OCI-LY3 (cell line): ENCODE measurements at regions not wholly inside any gene's neighbourhood (a gene's known extent, or its start where the extent isn't known, plus 50 kb on each side); places are given as distances from the start of the nearest gene placed in this dataset.

ENCODE experiments used
- EZH2phosphoT487 ChIP-seq: fragments of 200-600 bp; shearing (Covaris generic); IDR thresholded peaks from 2 replicates; pipeline ENCODE4 v1.6.1; 2018; ENCODE audit warnings: antibody characterized with exemption, mixed run types, low read depth
- TF ChIP-seq, protein P1 (sequence below): fragments of 200-600, 300-600 bp; sonication (generic); IDR thresholded peaks from 2 replicates; pipeline ENCODE4 v1.5.1; 2014; ENCODE audit warnings: antibody characterized with exemption, low read length, low read depth

DNA sequence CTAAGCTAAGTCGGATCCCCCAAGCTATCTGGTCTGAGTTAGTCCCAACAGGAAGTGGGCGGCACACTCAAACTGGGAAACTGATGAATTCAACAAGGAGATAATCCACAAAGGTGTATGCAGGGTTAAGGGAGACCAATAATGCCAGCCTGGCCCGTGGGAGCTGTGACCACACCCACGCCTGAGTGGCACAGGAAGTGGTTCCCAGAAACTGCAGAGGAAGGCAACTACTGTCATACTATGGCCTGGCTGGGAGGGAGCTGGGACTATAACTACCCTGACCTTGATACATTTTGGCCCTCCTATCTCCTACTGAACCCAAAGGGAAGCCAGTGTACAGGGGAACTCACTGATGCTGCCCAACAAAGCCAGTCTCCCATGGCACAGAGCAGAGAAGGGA lies 85.5 kb upstream of the TDRD3 start:
- TF ChIP-seq, protein P1, sequence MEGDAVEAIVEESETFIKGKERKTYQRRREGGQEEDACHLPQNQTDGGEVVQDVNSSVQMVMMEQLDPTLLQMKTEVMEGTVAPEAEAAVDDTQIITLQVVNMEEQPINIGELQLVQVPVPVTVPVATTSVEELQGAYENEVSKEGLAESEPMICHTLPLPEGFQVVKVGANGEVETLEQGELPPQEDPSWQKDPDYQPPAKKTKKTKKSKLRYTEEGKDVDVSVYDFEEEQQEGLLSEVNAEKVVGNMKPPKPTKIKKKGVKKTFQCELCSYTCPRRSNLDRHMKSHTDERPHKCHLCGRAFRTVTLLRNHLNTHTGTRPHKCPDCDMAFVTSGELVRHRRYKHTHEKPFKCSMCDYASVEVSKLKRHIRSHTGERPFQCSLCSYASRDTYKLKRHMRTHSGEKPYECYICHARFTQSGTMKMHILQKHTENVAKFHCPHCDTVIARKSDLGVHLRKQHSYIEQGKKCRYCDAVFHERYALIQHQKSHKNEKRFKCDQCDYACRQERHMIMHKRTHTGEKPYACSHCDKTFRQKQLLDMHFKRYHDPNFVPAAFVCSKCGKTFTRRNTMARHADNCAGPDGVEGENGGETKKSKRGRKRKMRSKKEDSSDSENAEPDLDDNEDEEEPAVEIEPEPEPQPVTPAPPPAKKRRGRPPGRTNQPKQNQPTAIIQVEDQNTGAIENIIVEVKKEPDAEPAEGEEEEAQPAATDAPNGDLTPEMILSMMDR, result no peak
- TF ChIP-seq EZH2phosphoT487, result no peak
